Stomach (tissue), 4 donors: ENCODE measurements at regions not wholly inside any gene's neighbourhood (a gene's known extent, or its start where the extent isn't known, plus 50 kb on each side); places are given as distances from the start of the nearest gene placed in this dataset.

ENCODE experiments used
- POLR2AphosphoS5 ChIP-seq, 3 donors: sonication (generic); formaldehyde crosslinking; IDR thresholded peaks; one replicate each; pipeline ENCODE4 v1.6.1; 2016; ENCODE audit warnings: antibody characterized with exemption in 3 of 3
- TF ChIP-seq, protein P1 (sequence below), 7 experiments: fragments of 450-650 bp in 4 of 7; fragments of 200-600 bp in 3 of 7; sonication (generic) in 3 of 7; IDR thresholded peaks; one replicate each; pipeline ENCODE4 v1.5.1; 2016 to 2019; ENCODE audit warnings: antibody characterized with exemption in 7 of 7, control low read depth in 2 of 7, mild to moderate bottlenecking in 1 of 7

DNA sequence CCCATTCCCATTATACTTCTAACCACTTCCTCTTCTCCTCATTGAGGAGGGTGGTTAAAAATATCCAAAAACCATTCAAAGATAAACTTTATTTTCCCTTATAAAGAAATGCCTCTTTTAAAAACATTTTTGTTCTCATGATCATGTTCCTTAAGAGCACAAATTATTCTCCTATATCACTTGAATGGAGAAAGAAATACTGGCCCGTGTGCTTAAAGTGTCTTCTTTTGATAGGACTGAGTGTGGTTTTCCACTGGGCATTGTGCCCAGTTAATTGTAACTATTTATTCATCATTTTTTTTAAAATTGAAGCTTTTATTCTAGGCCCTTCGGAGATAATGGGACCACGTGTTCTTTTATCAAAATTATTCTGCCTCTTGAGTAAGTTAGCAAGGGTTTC, 871.5 kb downstream of the QKI start:
- TF ChIP-seq, protein P1, sequence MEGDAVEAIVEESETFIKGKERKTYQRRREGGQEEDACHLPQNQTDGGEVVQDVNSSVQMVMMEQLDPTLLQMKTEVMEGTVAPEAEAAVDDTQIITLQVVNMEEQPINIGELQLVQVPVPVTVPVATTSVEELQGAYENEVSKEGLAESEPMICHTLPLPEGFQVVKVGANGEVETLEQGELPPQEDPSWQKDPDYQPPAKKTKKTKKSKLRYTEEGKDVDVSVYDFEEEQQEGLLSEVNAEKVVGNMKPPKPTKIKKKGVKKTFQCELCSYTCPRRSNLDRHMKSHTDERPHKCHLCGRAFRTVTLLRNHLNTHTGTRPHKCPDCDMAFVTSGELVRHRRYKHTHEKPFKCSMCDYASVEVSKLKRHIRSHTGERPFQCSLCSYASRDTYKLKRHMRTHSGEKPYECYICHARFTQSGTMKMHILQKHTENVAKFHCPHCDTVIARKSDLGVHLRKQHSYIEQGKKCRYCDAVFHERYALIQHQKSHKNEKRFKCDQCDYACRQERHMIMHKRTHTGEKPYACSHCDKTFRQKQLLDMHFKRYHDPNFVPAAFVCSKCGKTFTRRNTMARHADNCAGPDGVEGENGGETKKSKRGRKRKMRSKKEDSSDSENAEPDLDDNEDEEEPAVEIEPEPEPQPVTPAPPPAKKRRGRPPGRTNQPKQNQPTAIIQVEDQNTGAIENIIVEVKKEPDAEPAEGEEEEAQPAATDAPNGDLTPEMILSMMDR (IDR thresholded peaks at IDR 0.05) = no peak
- no peak for TF ChIP-seq POLR2AphosphoS5 (IDR thresholded peaks at IDR 0.05)
